ENCODE measurements at regions not wholly inside any gene's neighbourhood (a gene's known extent, or its start where the extent isn't known, plus 50 kb on each side); places are given as distances from the start of the nearest gene placed in this dataset.

DNA sequence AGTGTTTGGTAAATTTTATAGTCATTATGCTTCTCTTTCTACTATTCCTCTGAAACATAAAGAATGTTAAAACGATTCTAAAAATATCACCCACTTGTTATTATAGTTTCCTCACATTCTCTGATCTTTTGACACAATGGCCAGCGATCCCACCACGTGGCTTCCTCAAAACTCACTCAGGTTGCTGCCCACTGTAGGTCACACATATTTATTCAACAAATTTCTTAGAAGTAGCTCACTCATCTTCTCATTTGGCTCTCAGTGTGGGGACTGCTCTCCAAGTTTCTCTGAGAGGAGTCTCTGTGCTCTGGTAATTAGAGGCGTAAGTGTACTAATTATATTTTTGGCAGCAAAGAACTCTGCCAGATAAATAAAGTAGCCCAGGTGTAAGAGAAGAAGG lies 465.4 kb downstream of the CDH11 start:
- no peak overlapping the region for H3K9ac ChIP-seq (ENCODE audit: low read length)
- no peaks in the 10 kb centered on the region for H3K27me3 ChIP-seq (ENCODE audit: insufficient read depth, low read depth, low read length)
- H3K4me2 ChIP-seq (ENCODE audit: low read length) = no peak overlapping the region
- H4K20me1 ChIP-seq (ENCODE audit: insufficient read depth) = no peaks in the 10 kb centered on the region
- H3K79me2 ChIP-seq (replicated peaks; ENCODE audit: insufficient read depth, low read length) = no peaks in the 10 kb centered on the region
- H3K9me3 ChIP-seq (ENCODE audit: low read length) = no peaks in the 10 kb centered on the region
- no peak overlapping the region for H3K27ac ChIP-seq (ENCODE audit: low read length)
- H2AFZ ChIP-seq (ENCODE audit: low read depth, low read length) = no peak overlapping the region
- no peaks in the 10 kb centered on the region for H3K36me3 ChIP-seq (ENCODE audit: insufficient read depth, low read length)
- TF ChIP-seq, protein P1, sequence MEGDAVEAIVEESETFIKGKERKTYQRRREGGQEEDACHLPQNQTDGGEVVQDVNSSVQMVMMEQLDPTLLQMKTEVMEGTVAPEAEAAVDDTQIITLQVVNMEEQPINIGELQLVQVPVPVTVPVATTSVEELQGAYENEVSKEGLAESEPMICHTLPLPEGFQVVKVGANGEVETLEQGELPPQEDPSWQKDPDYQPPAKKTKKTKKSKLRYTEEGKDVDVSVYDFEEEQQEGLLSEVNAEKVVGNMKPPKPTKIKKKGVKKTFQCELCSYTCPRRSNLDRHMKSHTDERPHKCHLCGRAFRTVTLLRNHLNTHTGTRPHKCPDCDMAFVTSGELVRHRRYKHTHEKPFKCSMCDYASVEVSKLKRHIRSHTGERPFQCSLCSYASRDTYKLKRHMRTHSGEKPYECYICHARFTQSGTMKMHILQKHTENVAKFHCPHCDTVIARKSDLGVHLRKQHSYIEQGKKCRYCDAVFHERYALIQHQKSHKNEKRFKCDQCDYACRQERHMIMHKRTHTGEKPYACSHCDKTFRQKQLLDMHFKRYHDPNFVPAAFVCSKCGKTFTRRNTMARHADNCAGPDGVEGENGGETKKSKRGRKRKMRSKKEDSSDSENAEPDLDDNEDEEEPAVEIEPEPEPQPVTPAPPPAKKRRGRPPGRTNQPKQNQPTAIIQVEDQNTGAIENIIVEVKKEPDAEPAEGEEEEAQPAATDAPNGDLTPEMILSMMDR (IDR thresholded peaks at IDR 0.05; ENCODE audit: poor library complexity, severe bottlenecking) = no peak
- TF ChIP-seq, protein P2, sequence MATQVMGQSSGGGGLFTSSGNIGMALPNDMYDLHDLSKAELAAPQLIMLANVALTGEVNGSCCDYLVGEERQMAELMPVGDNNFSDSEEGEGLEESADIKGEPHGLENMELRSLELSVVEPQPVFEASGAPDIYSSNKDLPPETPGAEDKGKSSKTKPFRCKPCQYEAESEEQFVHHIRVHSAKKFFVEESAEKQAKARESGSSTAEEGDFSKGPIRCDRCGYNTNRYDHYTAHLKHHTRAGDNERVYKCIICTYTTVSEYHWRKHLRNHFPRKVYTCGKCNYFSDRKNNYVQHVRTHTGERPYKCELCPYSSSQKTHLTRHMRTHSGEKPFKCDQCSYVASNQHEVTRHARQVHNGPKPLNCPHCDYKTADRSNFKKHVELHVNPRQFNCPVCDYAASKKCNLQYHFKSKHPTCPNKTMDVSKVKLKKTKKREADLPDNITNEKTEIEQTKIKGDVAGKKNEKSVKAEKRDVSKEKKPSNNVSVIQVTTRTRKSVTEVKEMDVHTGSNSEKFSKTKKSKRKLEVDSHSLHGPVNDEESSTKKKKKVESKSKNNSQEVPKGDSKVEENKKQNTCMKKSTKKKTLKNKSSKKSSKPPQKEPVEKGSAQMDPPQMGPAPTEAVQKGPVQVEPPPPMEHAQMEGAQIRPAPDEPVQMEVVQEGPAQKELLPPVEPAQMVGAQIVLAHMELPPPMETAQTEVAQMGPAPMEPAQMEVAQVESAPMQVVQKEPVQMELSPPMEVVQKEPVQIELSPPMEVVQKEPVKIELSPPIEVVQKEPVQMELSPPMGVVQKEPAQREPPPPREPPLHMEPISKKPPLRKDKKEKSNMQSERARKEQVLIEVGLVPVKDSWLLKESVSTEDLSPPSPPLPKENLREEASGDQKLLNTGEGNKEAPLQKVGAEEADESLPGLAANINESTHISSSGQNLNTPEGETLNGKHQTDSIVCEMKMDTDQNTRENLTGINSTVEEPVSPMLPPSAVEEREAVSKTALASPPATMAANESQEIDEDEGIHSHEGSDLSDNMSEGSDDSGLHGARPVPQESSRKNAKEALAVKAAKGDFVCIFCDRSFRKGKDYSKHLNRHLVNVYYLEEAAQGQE (IDR thresholded peaks at IDR 0.05; ENCODE audit: borderline replicate concordance) = no peak
- TF ChIP-seq MXI1 (conservative IDR thresholded peaks at IDR 0.05; ENCODE audit: poor library complexity, severe bottlenecking) (no peak), SMC3 (conservative IDR thresholded peaks at IDR 0.05; ENCODE audit: poor library complexity) (no peak), POLR2AphosphoS5 (IDR thresholded peaks at IDR 0.05) (no peak), EP300 (conservative IDR thresholded peaks at IDR 0.05; ENCODE audit: poor library complexity, severe bottlenecking) (no peak), RAD21 (conservative IDR thresholded peaks at IDR 0.05) (no peak), EZH2 (IDR thresholded peaks at IDR 0.05; ENCODE audit: borderline replicate concordance, insufficient read depth, low read length, poor library complexity, severe bottlenecking) (no peak), TAF1 (IDR thresholded peaks at IDR 0.05; ENCODE audit: low read depth) (no peak)
- H3K4me3 ChIP-seq (ENCODE audit: low read length) = no peak overlapping the region
- H3K9me2 ChIP-seq (ENCODE audit: insufficient read depth, low read length) = no peaks in the 10 kb centered on the region
- H3F3A ChIP-seq (ENCODE audit: insufficient read depth, low read length, poor library complexity, severe bottlenecking) = no peaks in the 10 kb centered on the region

DNA sequence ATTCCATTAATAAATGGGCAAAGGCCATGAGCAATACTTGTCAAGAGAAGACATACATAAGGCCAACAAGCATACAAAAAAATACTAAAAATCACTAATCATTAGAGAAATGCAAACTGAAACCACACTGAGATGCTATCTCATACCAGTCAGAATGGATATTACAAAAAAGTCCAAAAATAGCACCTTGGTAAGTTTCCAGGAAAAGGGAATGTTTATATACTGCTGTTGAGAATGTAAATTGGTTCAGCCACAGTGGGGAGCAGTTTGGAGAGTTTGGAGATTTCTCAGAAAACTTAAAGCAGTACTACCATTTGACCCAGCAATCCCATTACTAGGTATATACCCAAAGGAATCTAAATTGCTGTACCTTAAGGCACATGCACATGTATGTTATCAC lies 467.7 kb downstream of the CDH11 start:
- H2AFZ ChIP-seq (ENCODE audit: low read depth, low read length) = no peak overlapping the region
- H3K9me2 ChIP-seq (ENCODE audit: insufficient read depth, low read length) = no peaks in the 10 kb centered on the region
- no peak for TF ChIP-seq RAD21 (conservative IDR thresholded peaks at IDR 0.05)
- TF ChIP-seq POLR2AphosphoS5 (IDR thresholded peaks at IDR 0.05) = no peak
- no peak for TF ChIP-seq SMC3 (conservative IDR thresholded peaks at IDR 0.05; ENCODE audit: poor library complexity)
- no peak for TF ChIP-seq EZH2 (IDR thresholded peaks at IDR 0.05; ENCODE audit: borderline replicate concordance, insufficient read depth, low read length, poor library complexity, severe bottlenecking)
- TF ChIP-seq, protein P1 (IDR thresholded peaks at IDR 0.05; ENCODE audit: poor library complexity, severe bottlenecking) = no peak
- TF ChIP-seq, protein P2 (IDR thresholded peaks at IDR 0.05; ENCODE audit: borderline replicate concordance) = no peak
- TF ChIP-seq EP300 (conservative IDR thresholded peaks at IDR 0.05; ENCODE audit: poor library complexity, severe bottlenecking) = no peak
- TF ChIP-seq TAF1 (IDR thresholded peaks at IDR 0.05; ENCODE audit: low read depth) = no peak
- TF ChIP-seq MXI1 (conservative IDR thresholded peaks at IDR 0.05; ENCODE audit: poor library complexity, severe bottlenecking) = no peak

More for the DNA sequence above, 467.7 kb downstream of the CDH11 start:
- Histone ChIP-seq H3K9me3 (ENCODE audit: low read length) (no peaks in the 10 kb centered on the region), H3F3A (ENCODE audit: insufficient read depth, low read length, poor library complexity, severe bottlenecking) (no peaks in the 10 kb centered on the region), H3K79me2 (replicated peaks; ENCODE audit: insufficient read depth, low read length) (no peaks in the 10 kb centered on the region), H3K4me2 (ENCODE audit: low read length) (no peak overlapping the region), H4K20me1 (ENCODE audit: insufficient read depth) (no peaks in the 10 kb centered on the region), H3K27ac (ENCODE audit: low read length) (no peak overlapping the region), H3K27me3 (ENCODE audit: insufficient read depth, low read depth, low read length) (no peaks in the 10 kb centered on the region), H3K9ac (ENCODE audit: low read length) (no peak overlapping the region), H3K4me3 (ENCODE audit: low read length) (no peak overlapping the region), H3K36me3 (ENCODE audit: insufficient read depth, low read length) (no peaks in the 10 kb centered on the region)
